ENCODE measurements at regions not wholly inside any gene's neighbourhood (a gene's known extent, or its start where the extent isn't known, plus 50 kb on each side); places are given as distances from the start of the nearest gene placed in this dataset.

GRCh38 chr2:2599441-2599840, 268.4 kb upstream of the MYT1L start:
- Histone ChIP-seq H3K27me3 (ENCODE audit: low read length) (no peaks in the 10 kb centered on the region), H3K9me2 (replicated peaks; ENCODE audit: insufficient read depth, low read length) (no peaks in the 10 kb centered on the region), H2AFZ (ENCODE audit: low read depth, low read length, severe bottlenecking) (no peak overlapping the region), H4K20me1 (ENCODE audit: low read depth, low read length) (no peaks in the 10 kb centered on the region), H3F3A (ENCODE audit: insufficient read depth) (no peaks in the 10 kb centered on the region), H3K79me2 (ENCODE audit: insufficient read depth, low read length) (no peaks in the 10 kb centered on the region), H3K36me3 (ENCODE audit: low read length) (no peaks in the 10 kb centered on the region), H3K27ac (ENCODE audit: low read depth, low read length) (no peak overlapping the region), H3K9me3 (ENCODE audit: insufficient read depth, low read length) (no peaks in the 10 kb centered on the region), H3K9ac (ENCODE audit: low read length) (no peak overlapping the region), H3K4me2 (ENCODE audit: low read depth, low read length, poor library complexity, severe bottlenecking) (no peak overlapping the region), H3K4me3 (ENCODE audit: insufficient read depth, low read length, poor library complexity, severe bottlenecking) (no peak overlapping the region)
- TF ChIP-seq CTCF (IDR thresholded peaks at IDR 0.05; ENCODE audit: insufficient read depth, low read length, poor library complexity, severe bottlenecking) (no peak), EZH2phosphoT487 (conservative IDR thresholded peaks at IDR 0.05; ENCODE audit: low read length) (no peak)

GRCh38 chr2:2597712-2598111, 266.6 kb upstream of the MYT1L start:
- Histone ChIP-seq H3K27me3 (ENCODE audit: low read length) (no peaks in the 10 kb centered on the region), H3K9ac (ENCODE audit: low read length) (no peak overlapping the region), H3K36me3 (ENCODE audit: low read length) (no peaks in the 10 kb centered on the region; the same call in 1 of the 2 replicates), H3K79me2 (ENCODE audit: insufficient read depth, low read length) (no peaks in the 10 kb centered on the region), H3K4me3 (ENCODE audit: insufficient read depth, low read length, poor library complexity, severe bottlenecking) (no peak overlapping the region), H3K9me3 (ENCODE audit: insufficient read depth, low read length) (no peaks in the 10 kb centered on the region), H4K20me1 (ENCODE audit: low read depth, low read length) (no peaks in the 10 kb centered on the region), H3F3A (ENCODE audit: insufficient read depth) (no peaks in the 10 kb centered on the region), H3K4me2 (ENCODE audit: low read depth, low read length, poor library complexity, severe bottlenecking) (no peak overlapping the region), H3K27ac (ENCODE audit: low read depth, low read length) (no peak overlapping the region), H2AFZ (ENCODE audit: low read depth, low read length, severe bottlenecking) (no peak overlapping the region), H3K9me2 (replicated peaks; ENCODE audit: insufficient read depth, low read length) (no peaks in the 10 kb centered on the region)
- TF ChIP-seq EZH2phosphoT487 (conservative IDR thresholded peaks at IDR 0.05; ENCODE audit: low read length), result no peak
- no peak for TF ChIP-seq CTCF (IDR thresholded peaks at IDR 0.05; ENCODE audit: insufficient read depth, low read length, poor library complexity, severe bottlenecking)

- Histone ChIP-seq H3K4me3 (ENCODE audit: insufficient read depth, low read length, poor library complexity, severe bottlenecking) (no peak overlapping the region), H3K36me3 (ENCODE audit: low read length) (no peaks in the 10 kb centered on the region; the same call in 1 of the 2 replicates), H3K4me2 (ENCODE audit: low read depth, low read length, poor library complexity, severe bottlenecking) (no peak overlapping the region), H3K9me3 (ENCODE audit: insufficient read depth, low read length) (no peaks in the 10 kb centered on the region), H4K20me1 (ENCODE audit: low read depth, low read length) (no peaks in the 10 kb centered on the region), H3K27ac (ENCODE audit: low read depth, low read length) (no peak overlapping the region), H3K9ac (ENCODE audit: low read length) (no peak overlapping the region), H2AFZ (ENCODE audit: low read depth, low read length, severe bottlenecking) (no peak overlapping the region), H3F3A (ENCODE audit: insufficient read depth) (no peaks in the 10 kb centered on the region), H3K27me3 (ENCODE audit: low read length) (no peaks in the 10 kb centered on the region), H3K9me2 (replicated peaks; ENCODE audit: insufficient read depth, low read length) (no peaks in the 10 kb centered on the region), H3K79me2 (ENCODE audit: insufficient read depth, low read length) (no peaks in the 10 kb centered on the region)
- TF ChIP-seq EZH2phosphoT487 (conservative IDR thresholded peaks at IDR 0.05; ENCODE audit: low read length), result no peak
- TF ChIP-seq CTCF (IDR thresholded peaks at IDR 0.05; ENCODE audit: insufficient read depth, low read length, poor library complexity, severe bottlenecking), result no peak
Observed at GRCh38 chr2:2591542-2591940, 260.5 kb upstream of the MYT1L start.

Measured in SU-DHL-6 (cell line).